Ishikawa (cell line): ENCODE measurements at regions not wholly inside any gene's neighbourhood (a gene's known extent, or its start where the extent isn't known, plus 50 kb on each side); places are given as distances from the start of the nearest gene placed in this dataset.

Experiments
- CEBPB ChIP-seq: IDR thresholded peaks from 2 replicates; pipeline ENCODE4 v1.6.1; 2012
- CREB1 ChIP-seq: IDR thresholded peaks from 2 replicates; pipeline ENCODE4 v1.6.1; 2012; ENCODE audit warnings: low read depth
- EGR1 ChIP-seq: IDR thresholded peaks from 2 replicates; pipeline ENCODE4 v1.6.1; 2012
- EP300 ChIP-seq: IDR thresholded peaks from 2 replicates; pipeline ENCODE4 v1.6.1; 2012; ENCODE audit warnings: borderline replicate concordance
- FOXM1 ChIP-seq: IDR thresholded peaks from 2 replicates; pipeline ENCODE4 v1.6.1; 2012; ENCODE audit warnings: low read depth, borderline replicate concordance
- MAX ChIP-seq: IDR thresholded peaks from 2 replicates; pipeline ENCODE4 v1.6.1; 2012
- NFIC ChIP-seq: IDR thresholded peaks from 2 replicates; pipeline ENCODE4 v1.6.1; 2012
- RAD21 ChIP-seq: IDR thresholded peaks from 2 replicates; pipeline ENCODE4 v1.6.1; 2012; ENCODE audit warnings: low read depth
- REST ChIP-seq: IDR thresholded peaks from 2 replicates; pipeline ENCODE4 v1.6.1; 2012; ENCODE audit warnings: low read depth, mild to moderate bottlenecking
- TAF1 ChIP-seq: IDR thresholded peaks from 2 replicates; pipeline ENCODE4 v1.6.1; 2012; ENCODE audit warnings: low read depth, mild to moderate bottlenecking
- TCF12 ChIP-seq: IDR thresholded peaks from 2 replicates; pipeline ENCODE4 v1.6.1; 2012; ENCODE audit warnings: low read depth
- TEAD4 ChIP-seq: IDR thresholded peaks from 2 replicates; pipeline ENCODE4 v1.6.1; 2012
- USF1 ChIP-seq: IDR thresholded peaks from 2 replicates; pipeline ENCODE4 v1.6.1; 2012
- YY1 ChIP-seq: IDR thresholded peaks from 2 replicates; pipeline ENCODE4 v1.6.1; 2012; ENCODE audit warnings: low read depth
- ZBTB7A ChIP-seq: IDR thresholded peaks from 2 replicates; pipeline ENCODE4 v1.6.1; 2012; ENCODE audit warnings: low read depth

DNA sequence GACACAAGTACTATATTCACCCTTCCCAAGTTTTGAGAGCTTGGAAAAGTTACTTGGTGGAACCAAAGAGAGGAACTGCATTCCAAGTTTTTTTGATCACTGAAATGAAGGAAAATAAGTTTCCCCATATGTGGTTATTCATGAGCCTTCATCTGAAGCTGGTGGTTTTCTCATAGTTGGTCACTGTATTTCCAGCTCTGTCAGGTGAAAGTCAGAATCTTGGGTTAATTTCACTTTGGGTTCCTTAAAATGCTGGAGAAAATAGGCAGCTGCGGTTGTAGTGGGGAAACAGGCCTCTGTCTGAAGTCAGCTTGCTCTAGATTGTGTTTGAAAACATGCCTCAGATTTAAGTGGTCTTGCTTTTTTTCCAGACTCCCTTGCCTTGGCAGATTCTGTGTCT is 200.5 kb downstream of the HRH4 start:
- no peak for TF ChIP-seq RAD21
- no peak for TF ChIP-seq EGR1
- no peak for TF ChIP-seq TAF1
- no peak for TF ChIP-seq ZBTB7A
- TF ChIP-seq CEBPB, result no peak
- TF ChIP-seq NFIC, result no peak
- no peak for TF ChIP-seq CREB1
- no peak for TF ChIP-seq REST

DNA sequence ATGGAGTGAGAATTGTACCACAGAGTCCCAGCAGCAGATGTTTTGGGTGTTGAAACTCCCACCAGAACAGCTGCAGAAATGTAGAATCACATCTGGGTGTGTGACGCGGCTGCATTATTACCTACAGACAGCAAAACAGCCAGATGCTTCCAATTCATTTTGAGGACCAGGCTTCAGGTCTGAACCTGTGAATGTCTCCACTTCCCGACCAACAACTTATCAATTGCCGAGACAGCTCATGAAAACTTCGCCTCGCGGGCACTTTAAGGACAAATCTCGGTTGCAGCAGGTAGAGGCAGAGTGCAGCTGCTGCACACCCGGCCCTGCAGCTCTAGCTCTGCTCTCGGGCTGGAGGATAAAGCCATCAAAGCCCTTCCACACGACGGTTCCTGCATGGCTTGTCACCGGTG is 202.0 kb downstream of the HRH4 start:
- TF ChIP-seq CEBPB (no peak), ZBTB7A (no peak), CREB1 (no peak), NFIC (no peak), REST (no peak), EGR1 (no peak), RAD21 (no peak), EP300 (no peak), USF1 (no peak), TAF1 (no peak), MAX (no peak), TCF12 (no peak), YY1 (no peak), FOXM1 (no peak)

- TF ChIP-seq EP300, result no peak
- TF ChIP-seq NFIC, result no peak
- TF ChIP-seq ZBTB7A, result no peak
- TF ChIP-seq USF1, result no peak
- TF ChIP-seq EGR1, result no peak
- TF ChIP-seq REST, result no peak
- no peak for TF ChIP-seq TEAD4
- TF ChIP-seq TCF12, result no peak
- TF ChIP-seq TAF1, result no peak
- TF ChIP-seq FOXM1, result no peak
- no peak for TF ChIP-seq MAX
- TF ChIP-seq RAD21, result no peak
- no peak for TF ChIP-seq CREB1
These were observed 202.6 kb downstream of the HRH4 start for GRCh38 chr18:24663026-24663425.

- TF ChIP-seq CREB1 (no peak), TAF1 (no peak), ZBTB7A (no peak), RAD21 (no peak), EP300 (no peak), YY1 (no peak), EGR1 (no peak), FOXM1 (no peak), TEAD4 (no peak)
These were observed 208.6 kb downstream of the HRH4 start for GRCh38 chr18:24669015-24669414.

DNA sequence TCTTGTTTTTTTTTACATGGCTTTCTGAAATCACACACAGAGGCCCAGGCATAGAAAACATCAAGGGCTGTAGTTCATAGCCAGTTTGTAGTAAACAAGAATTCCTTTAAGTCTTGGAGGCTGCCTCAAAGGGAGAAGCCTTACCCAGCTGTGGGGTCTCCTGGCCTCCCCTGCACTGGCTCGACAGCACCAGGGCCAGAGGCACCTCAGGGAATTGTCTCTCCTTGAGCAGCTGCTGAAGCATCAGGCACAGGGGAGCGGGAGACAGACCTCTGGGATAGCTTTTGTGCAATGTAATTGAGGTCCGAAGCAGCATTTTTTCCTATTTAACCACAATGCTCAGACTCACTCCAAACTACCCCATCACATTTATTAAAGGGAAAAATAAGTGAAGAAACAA is 209.1 kb downstream of the HRH4 start:
- TF ChIP-seq MAX, result no peak
- no peak for TF ChIP-seq TAF1
- no peak for TF ChIP-seq YY1
- TF ChIP-seq NFIC, result no peak
- TF ChIP-seq REST, result no peak
- TF ChIP-seq CREB1, result no peak
- TF ChIP-seq EGR1, result no peak
